ENCODE measurements at regions not wholly inside any gene's neighbourhood (a gene's known extent, or its start where the extent isn't known, plus 50 kb on each side); places are given as distances from the start of the nearest gene placed in this dataset.

GRCh38 chr1:184919892-184920291, 54.4 kb downstream of the NIBAN1 start:
- no peak overlapping the region for H3K4me3 ChIP-seq (ENCODE audit: low read depth, low read length)
- DNase-seq (ENCODE audit: low read depth) = no peak

- H3K4me3 ChIP-seq (ENCODE audit: low read depth, low read length) = no peak overlapping the region
- DNase-seq (ENCODE audit: low read depth) = no peak
Measured at GRCh38 chr1:184915463-184916090, 58.7 kb downstream of the NIBAN1 start.

- no peak overlapping the region for H3K4me3 ChIP-seq (ENCODE audit: low read depth, low read length)
- DNase-seq (ENCODE audit: low read depth) = no peak
Measured at GRCh38 chr1:184914149-184914548, 60.2 kb downstream of the NIBAN1 start.

DNA sequence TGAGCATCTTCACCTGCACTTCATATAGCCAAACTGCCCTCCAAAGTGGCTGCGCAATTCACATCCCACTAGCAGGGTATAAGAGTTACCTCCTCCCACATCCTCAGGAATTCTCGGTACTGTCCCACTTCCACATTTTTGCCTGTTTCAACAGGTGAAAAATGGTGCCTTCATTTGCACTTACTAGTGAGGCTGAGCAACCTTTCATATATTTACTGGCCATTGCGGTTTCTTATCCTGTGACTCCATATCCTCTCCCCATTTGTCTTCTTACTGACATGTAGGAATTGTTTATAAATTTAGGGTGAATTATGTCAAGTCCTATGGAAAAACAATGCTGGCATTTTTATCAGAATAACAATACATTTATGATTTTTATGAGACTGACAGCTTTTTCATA, 61.9 kb downstream of the NIBAN1 start:
- no peak for DNase-seq (ENCODE audit: low read depth)

GRCh38 chr1:184911830-184912229, 62.5 kb downstream of the NIBAN1 start:
- H3K4me3 ChIP-seq (ENCODE audit: low read depth, low read length) = no peak overlapping the region
- no peak for DNase-seq (ENCODE audit: low read depth)

More for the DNA sequence above, 61.9 kb downstream of the NIBAN1 start:
- H3K4me3 ChIP-seq (ENCODE audit: low read depth, low read length) = no peak overlapping the region

- no peak for DNase-seq (ENCODE audit: low read depth)
Measured at GRCh38 chr1:184911103-184911745, 63.1 kb downstream of the NIBAN1 start.

GRCh38 chr1:184910691-184911091, 63.6 kb downstream of the NIBAN1 start:
- peak; percentile 31 for DNase-seq (ENCODE audit: low read depth)

More at GRCh38 chr1:184911103-184911745, 63.1 kb downstream of the NIBAN1 start:
- no peak overlapping the region for H3K4me3 ChIP-seq (ENCODE audit: low read depth, low read length)

DNA sequence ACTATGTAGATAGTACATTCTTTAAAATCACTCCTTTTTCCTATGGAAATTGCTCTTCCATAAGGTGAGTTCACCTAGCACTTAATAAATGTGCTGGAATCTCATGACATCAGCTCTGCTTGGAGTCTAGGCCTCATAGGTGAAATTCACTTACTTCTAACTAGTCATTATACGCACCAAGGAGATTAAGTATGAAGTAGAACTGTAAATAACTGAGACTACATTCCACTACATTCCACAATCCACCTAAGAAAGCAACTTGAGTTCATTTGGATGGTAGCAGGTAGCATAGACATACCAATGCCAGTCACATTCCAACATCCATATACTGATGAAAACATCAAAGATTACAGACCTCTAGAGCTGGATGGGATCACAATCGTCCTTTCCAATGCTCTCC, 64.3 kb downstream of the NIBAN1 start:
- no peak for DNase-seq (ENCODE audit: low read depth)

More at GRCh38 chr1:184910691-184911091, 63.6 kb downstream of the NIBAN1 start:
- no peak overlapping the region for H3K4me3 ChIP-seq (ENCODE audit: low read depth, low read length)

DNA sequence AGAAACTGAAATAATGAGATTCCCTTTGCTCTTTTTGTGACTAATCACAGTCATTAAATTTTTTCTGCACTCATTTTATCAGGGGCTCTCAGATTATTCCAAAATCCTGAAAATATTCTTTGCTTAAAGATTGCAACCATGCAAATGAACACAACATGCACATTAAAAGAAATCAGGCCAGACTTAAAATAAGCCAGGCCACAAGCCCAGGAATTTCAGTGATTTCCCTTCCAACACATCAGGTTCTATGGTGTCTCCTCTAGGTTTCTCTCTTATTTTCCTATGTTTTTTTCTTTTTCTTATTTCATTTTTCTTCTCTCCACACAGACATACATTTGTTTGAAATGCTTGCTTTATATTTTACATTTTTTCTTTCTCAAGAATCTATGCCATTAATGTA, 65.3 kb downstream of the NIBAN1 start:
- H3K4me3 ChIP-seq (ENCODE audit: low read depth, low read length) = no peak overlapping the region
- DNase-seq (ENCODE audit: low read depth) = no peak

More for the DNA sequence above, 64.3 kb downstream of the NIBAN1 start:
- no peak overlapping the region for H3K4me3 ChIP-seq (ENCODE audit: low read depth, low read length)

- no peak for DNase-seq (ENCODE audit: low read depth)
- H3K4me3 ChIP-seq (ENCODE audit: low read depth, low read length) = no peak overlapping the region
Measured at GRCh38 chr1:184908506-184908905, 65.8 kb downstream of the NIBAN1 start.

- no peak overlapping the region for H3K4me3 ChIP-seq (ENCODE audit: low read depth, low read length)
- DNase-seq (ENCODE audit: low read depth) = no peak
Measured at GRCh38 chr1:184907500-184907899, 66.8 kb downstream of the NIBAN1 start.

- DNase-seq (ENCODE audit: low read depth) = no peak
Measured at GRCh38 chr1:184906761-184907160, 67.5 kb downstream of the NIBAN1 start.

GRCh38 chr1:184905601-184906322, 68.5 kb downstream of the NIBAN1 start:
- no peak for DNase-seq (ENCODE audit: low read depth)
- no peak overlapping the region for H3K4me3 ChIP-seq (ENCODE audit: low read depth, low read length)

More at GRCh38 chr1:184906761-184907160, 67.5 kb downstream of the NIBAN1 start:
- H3K4me3 ChIP-seq (ENCODE audit: low read depth, low read length) = no peak overlapping the region

DNA sequence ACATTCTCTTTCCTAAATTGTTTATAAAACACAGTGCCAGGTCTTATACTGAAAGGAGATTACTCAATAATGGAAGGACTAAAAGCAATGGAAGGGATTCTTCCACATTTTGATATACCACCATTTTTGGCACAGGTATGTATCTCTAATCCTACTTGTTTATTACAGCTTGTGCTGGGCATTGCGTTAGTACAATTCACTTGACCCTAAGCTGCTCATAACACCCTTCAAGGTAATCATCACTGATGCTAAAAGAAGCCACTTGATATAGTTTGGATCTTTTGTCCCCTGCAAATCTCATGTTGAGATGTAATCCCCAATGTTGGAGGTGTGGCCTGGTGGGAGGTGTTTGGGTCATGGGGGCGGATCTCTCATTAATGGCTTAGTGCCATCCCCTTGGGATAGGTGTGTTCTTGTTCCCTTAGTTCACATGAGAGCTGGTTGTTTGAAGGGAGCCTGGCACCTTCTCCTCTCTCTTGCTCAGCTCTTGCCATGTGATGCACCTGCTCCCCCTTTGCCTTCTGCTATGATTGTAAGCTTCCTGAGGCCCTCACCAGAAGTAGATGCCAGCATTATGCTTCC, 71.1 kb downstream of the NIBAN1 start:
- H3K4me3 ChIP-seq (ENCODE audit: low read depth, low read length) = no peak overlapping the region

GRCh38 chr1:184900507-184900906, 73.8 kb downstream of the NIBAN1 start:
- H3K4me3 ChIP-seq (ENCODE audit: low read depth, low read length) = no peak overlapping the region

More for the DNA sequence above, 71.1 kb downstream of the NIBAN1 start:
- no peak for DNase-seq (ENCODE audit: low read depth)

DNA sequence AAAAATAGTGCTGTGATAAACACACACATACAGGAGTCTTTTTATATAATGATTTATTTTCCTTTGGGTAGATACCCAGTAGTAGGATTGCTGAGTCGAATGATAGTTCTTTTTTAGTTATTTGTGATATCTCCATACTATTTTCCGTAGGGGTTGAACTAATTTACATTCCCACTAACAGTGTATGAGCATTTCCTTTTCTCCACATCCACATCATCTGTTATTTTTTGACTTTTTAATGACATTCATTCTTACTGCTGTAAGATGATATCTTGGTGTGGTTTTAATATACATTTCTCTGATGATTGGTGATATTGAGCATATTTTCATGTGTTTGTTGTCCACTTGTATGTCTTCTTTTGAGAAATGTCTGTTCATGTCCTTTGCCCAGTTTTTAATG, 78.3 kb downstream of the NIBAN1 start:
- no peak for DNase-seq (ENCODE audit: low read depth)
- no peak overlapping the region for H3K4me3 ChIP-seq (ENCODE audit: low read depth, low read length)

More at GRCh38 chr1:184900507-184900906, 73.8 kb downstream of the NIBAN1 start:
- no peak for DNase-seq (ENCODE audit: low read depth)

- no peak overlapping the region for H3K4me3 ChIP-seq (ENCODE audit: low read depth, low read length)
Measured at GRCh38 chr1:184895086-184895485, 79.2 kb downstream of the NIBAN1 start.

GRCh38 chr1:184893695-184894094, 80.6 kb downstream of the NIBAN1 start:
- DNase-seq (ENCODE audit: low read depth) = no peak
- H3K4me3 ChIP-seq (ENCODE audit: low read depth, low read length) = no peak overlapping the region

More at GRCh38 chr1:184895086-184895485, 79.2 kb downstream of the NIBAN1 start:
- DNase-seq (ENCODE audit: low read depth) = no peak

DNA sequence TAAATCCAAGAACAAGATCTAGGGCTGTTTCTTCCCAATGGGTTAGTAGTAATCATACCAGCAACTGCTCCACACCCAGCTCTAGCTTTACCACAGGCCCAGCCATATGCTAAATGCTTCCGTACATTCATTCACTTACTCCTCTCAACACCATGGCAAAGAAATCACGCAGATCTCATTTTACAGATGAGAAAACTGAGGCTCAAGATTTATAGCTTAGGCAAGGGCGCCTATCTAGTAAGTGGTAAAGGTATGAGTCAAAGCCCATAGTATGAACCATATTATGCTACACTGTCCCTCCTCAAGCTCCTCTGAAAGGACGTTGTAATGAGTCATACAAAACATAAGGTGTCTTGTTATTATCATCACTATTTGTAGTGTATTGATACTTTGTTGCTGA, 82.2 kb downstream of the NIBAN1 start:
- no peak for DNase-seq (ENCODE audit: low read depth)
- H3K4me3 ChIP-seq (ENCODE audit: low read depth, low read length) = no peak overlapping the region

GRCh38 chr1:184891440-184891839, 82.9 kb downstream of the NIBAN1 start:
- no peak for DNase-seq (ENCODE audit: low read depth)

More at GRCh38 chr1:184891440-184891839, 82.9 kb downstream of the NIBAN1 start:
- no peak overlapping the region for H3K4me3 ChIP-seq (ENCODE audit: low read depth, low read length)
